ENCODE measurements at regions not wholly inside any gene's neighbourhood (a gene's known extent, or its start where the extent isn't known, plus 50 kb on each side); places are given as distances from the start of the nearest gene placed in this dataset.

- H3K27me3 ChIP-seq (replicated peaks; ENCODE audit: insufficient read depth, low read length) = no peaks in the 10 kb centered on the region
- no peak overlapping the region for H3K9ac ChIP-seq (ENCODE audit: low read length)
- no peak overlapping the region for H3K4me2 ChIP-seq (ENCODE audit: low read depth, low read length)
- TF ChIP-seq CTCF (IDR thresholded peaks at IDR 0.05; ENCODE audit: low read length) (no peak), EZH2 (optimal IDR thresholded peaks at IDR 0.05; ENCODE audit: low read depth, low read length) (no peak), EZH2phosphoT487 (IDR thresholded peaks at IDR 0.05; ENCODE audit: low read length) (no peak)
- DNase-seq = no peak
- no peak overlapping the region for H2AFZ ChIP-seq (ENCODE audit: low read length)
- no peaks in the 10 kb centered on the region for H3K9me3 ChIP-seq (replicated peaks; ENCODE audit: insufficient read depth, low read length)
- no peak overlapping the region for H3K4me3 ChIP-seq (ENCODE audit: low read length)
- H3F3A ChIP-seq (ENCODE audit: insufficient read depth, low read length) = no peaks in the 10 kb centered on the region
- H3K79me2 ChIP-seq (ENCODE audit: low read length) = no peaks in the 10 kb centered on the region
- no peaks in the 10 kb centered on the region for H3K9me2 ChIP-seq (replicated peaks; ENCODE audit: insufficient read depth, low read length)
- no peak overlapping the region for H3K27ac ChIP-seq (ENCODE audit: low read length)
- H3K36me3 ChIP-seq (replicated peaks; ENCODE audit: insufficient read depth, low read length) = no peaks in the 10 kb centered on the region
- H3K4me1 ChIP-seq (ENCODE audit: low read length) = no peaks in the 10 kb centered on the region
- H4K20me1 ChIP-seq (ENCODE audit: insufficient read depth, low read length) = no peaks in the 10 kb centered on the region
These were observed 1033.3 kb upstream of the EYS start for GRCh38 chr6:66740346-66740745.

GRCh38 chr6:66735106-66735890 is 1028.3 kb upstream of the EYS start:
- no peaks in the 10 kb centered on the region for H3K9me3 ChIP-seq (replicated peaks; ENCODE audit: insufficient read depth, low read length)
- H3K27me3 ChIP-seq (replicated peaks; ENCODE audit: insufficient read depth, low read length) = no peaks in the 10 kb centered on the region
- DNase-seq = no peak
- no peaks in the 10 kb centered on the region for H3K4me1 ChIP-seq (ENCODE audit: low read length)
- H4K20me1 ChIP-seq (ENCODE audit: insufficient read depth, low read length) = no peaks in the 10 kb centered on the region
- H3K4me2 ChIP-seq (ENCODE audit: low read depth, low read length) = no peak overlapping the region
- no peak for TF ChIP-seq EZH2 (optimal IDR thresholded peaks at IDR 0.05; ENCODE audit: low read depth, low read length)
- TF ChIP-seq EZH2phosphoT487 (IDR thresholded peaks at IDR 0.05; ENCODE audit: low read length) = no peak
- no peak for TF ChIP-seq CTCF (IDR thresholded peaks at IDR 0.05; ENCODE audit: low read length)
- H3K79me2 ChIP-seq (ENCODE audit: low read length) = no peaks in the 10 kb centered on the region
- no peak overlapping the region for H3K9ac ChIP-seq (ENCODE audit: low read length)
- H3K27ac ChIP-seq (ENCODE audit: low read length) = no peak overlapping the region
- no peaks in the 10 kb centered on the region for H3F3A ChIP-seq (ENCODE audit: insufficient read depth, low read length)
- no peak overlapping the region for H3K4me3 ChIP-seq (ENCODE audit: low read length)
- H2AFZ ChIP-seq (ENCODE audit: low read length) = no peak overlapping the region
- no peaks in the 10 kb centered on the region for H3K9me2 ChIP-seq (replicated peaks; ENCODE audit: insufficient read depth, low read length)
- H3K36me3 ChIP-seq (replicated peaks; ENCODE audit: insufficient read depth, low read length) = no peaks in the 10 kb centered on the region

GRCh38 chr6:66731310-66731709 is 1024.3 kb upstream of the EYS start:
- Histone ChIP-seq H3F3A (ENCODE audit: insufficient read depth, low read length) (no peaks in the 10 kb centered on the region), H3K27me3 (replicated peaks; ENCODE audit: insufficient read depth, low read length) (no peaks in the 10 kb centered on the region), H2AFZ (ENCODE audit: low read length) (no peak overlapping the region), H3K9me2 (replicated peaks; ENCODE audit: insufficient read depth, low read length) (no peaks in the 10 kb centered on the region), H3K27ac (ENCODE audit: low read length) (no peak overlapping the region), H3K4me1 (ENCODE audit: low read length) (no peaks in the 10 kb centered on the region), H3K9me3 (replicated peaks; ENCODE audit: insufficient read depth, low read length) (no peaks in the 10 kb centered on the region), H3K36me3 (replicated peaks; ENCODE audit: insufficient read depth, low read length) (no peaks in the 10 kb centered on the region), H4K20me1 (ENCODE audit: insufficient read depth, low read length) (no peaks in the 10 kb centered on the region), H3K4me3 (ENCODE audit: low read length) (no peak overlapping the region), H3K79me2 (ENCODE audit: low read length) (no peaks in the 10 kb centered on the region), H3K4me2 (ENCODE audit: low read depth, low read length) (no peak overlapping the region), H3K9ac (ENCODE audit: low read length) (no peak overlapping the region)
- TF ChIP-seq CTCF (IDR thresholded peaks at IDR 0.05; ENCODE audit: low read length) (no peak), EZH2phosphoT487 (IDR thresholded peaks at IDR 0.05; ENCODE audit: low read length) (no peak), EZH2 (optimal IDR thresholded peaks at IDR 0.05; ENCODE audit: low read depth, low read length) (no peak)
- no peak for DNase-seq
